ENCODE measurements at regions not wholly inside any gene's neighbourhood (a gene's known extent, or its start where the extent isn't known, plus 50 kb on each side); places are given as distances from the start of the nearest gene placed in this dataset.

DNA sequence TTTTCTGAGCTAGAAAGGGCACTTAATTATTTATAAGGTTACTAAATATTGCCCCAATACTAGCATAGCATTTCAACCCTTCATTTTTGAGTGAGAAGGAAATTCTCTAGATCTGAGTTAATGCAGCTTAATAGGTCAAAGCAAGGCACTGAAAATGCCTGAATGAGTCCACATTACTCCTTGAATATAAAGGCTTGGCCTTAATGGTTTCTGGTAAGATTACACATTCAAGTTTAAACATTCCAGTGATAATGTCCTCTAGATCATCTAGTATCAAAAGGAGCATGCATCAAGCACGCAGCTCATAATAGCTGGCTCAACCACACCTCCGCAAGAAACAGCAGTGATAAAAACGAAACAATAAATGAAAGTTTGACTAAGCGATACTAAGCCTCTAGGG lies 87.5 kb downstream of the SPANXN3 start:
- no peaks in the 10 kb centered on the region for H3K4me1 Mint-ChIP-seq
- no peak for DNase-seq
- WGBS, 2 experiments (ENCODE audit: insufficient coverage in 1 of 2, insufficient read length in 1 of 2): 93% methylated on average over 4 of the region's 4 CpGs; no CpG with 5 or more reads in 1 of the 2 experiments
- H3K9me3 Mint-ChIP-seq: peaks cover 20% of the 10 kb centered on the region
- H3K36me3 Mint-ChIP-seq (ENCODE audit: low read depth): no peaks in the 10 kb centered on the region
- Histone ChIP-seq H3K27me3 (ENCODE audit: control insufficient read depth, insufficient read depth, low read length, poor library complexity, severe bottlenecking) (no peaks in the 10 kb centered on the region), H3K4me3 (ENCODE audit: low read length) (no peak overlapping the region), H3K9ac (ENCODE audit: extremely low read depth, low read length, poor library complexity, severe bottlenecking) (no peak overlapping the region), H3K27ac (ENCODE audit: low read depth, low read length) (no peak overlapping the region), H3K36me3 (ENCODE audit: control insufficient read depth, insufficient read depth, low read length) (no peaks in the 10 kb centered on the region), H3K4me1 (ENCODE audit: control insufficient read depth, insufficient read depth, low read length) (no peaks in the 10 kb centered on the region), H3K9me3 (ENCODE audit: control insufficient read depth, low read length) (peaks cover 6% of the 10 kb centered on the region)
- TF ChIP-seq, protein P1, sequence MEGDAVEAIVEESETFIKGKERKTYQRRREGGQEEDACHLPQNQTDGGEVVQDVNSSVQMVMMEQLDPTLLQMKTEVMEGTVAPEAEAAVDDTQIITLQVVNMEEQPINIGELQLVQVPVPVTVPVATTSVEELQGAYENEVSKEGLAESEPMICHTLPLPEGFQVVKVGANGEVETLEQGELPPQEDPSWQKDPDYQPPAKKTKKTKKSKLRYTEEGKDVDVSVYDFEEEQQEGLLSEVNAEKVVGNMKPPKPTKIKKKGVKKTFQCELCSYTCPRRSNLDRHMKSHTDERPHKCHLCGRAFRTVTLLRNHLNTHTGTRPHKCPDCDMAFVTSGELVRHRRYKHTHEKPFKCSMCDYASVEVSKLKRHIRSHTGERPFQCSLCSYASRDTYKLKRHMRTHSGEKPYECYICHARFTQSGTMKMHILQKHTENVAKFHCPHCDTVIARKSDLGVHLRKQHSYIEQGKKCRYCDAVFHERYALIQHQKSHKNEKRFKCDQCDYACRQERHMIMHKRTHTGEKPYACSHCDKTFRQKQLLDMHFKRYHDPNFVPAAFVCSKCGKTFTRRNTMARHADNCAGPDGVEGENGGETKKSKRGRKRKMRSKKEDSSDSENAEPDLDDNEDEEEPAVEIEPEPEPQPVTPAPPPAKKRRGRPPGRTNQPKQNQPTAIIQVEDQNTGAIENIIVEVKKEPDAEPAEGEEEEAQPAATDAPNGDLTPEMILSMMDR (conservative IDR thresholded peaks at IDR 0.05): no peak
- no peak overlapping the region for H3K4me3 Mint-ChIP-seq
- H3K27me3 Mint-ChIP-seq (ENCODE audit: insufficient read depth): no peaks in the 10 kb centered on the region
- no peak overlapping the region for H3K27ac Mint-ChIP-seq

DNA sequence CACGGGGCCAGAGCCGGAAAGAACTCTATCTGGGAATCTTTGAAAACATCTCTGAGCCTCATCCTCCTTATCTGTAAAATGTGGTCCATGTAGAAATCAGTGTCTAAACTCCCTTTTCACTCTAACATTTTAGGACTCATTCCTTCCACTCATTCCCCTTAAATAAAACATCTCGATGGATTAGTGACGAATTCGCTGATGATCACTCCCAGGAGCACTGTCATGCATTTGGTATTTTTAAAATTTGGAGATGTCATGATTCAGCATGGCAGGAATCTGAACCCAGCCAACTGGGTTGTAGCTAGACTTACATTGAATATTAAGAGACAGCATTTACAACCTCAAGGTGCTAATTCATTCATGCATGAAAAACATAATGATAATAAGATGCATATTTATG lies 88.1 kb downstream of the SPANXN3 start:
- WGBS, 2 experiments (ENCODE audit: insufficient coverage in 1 of 2, insufficient read length in 1 of 2): 92% methylated on average over 5 of the region's 5 CpGs; no CpG with 5 or more reads in 1 of the 2 experiments
- no peaks in the 10 kb centered on the region for H3K27me3 Mint-ChIP-seq (ENCODE audit: insufficient read depth)
- Histone ChIP-seq H3K27me3 (ENCODE audit: control insufficient read depth, insufficient read depth, low read length, poor library complexity, severe bottlenecking) (no peaks in the 10 kb centered on the region), H3K9ac (ENCODE audit: extremely low read depth, low read length, poor library complexity, severe bottlenecking) (no peak overlapping the region), H3K27ac (ENCODE audit: low read depth, low read length) (no peak overlapping the region), H3K9me3 (ENCODE audit: control insufficient read depth, low read length) (peaks cover 6% of the 10 kb centered on the region), H3K4me3 (ENCODE audit: low read length) (no peak overlapping the region), H3K4me1 (ENCODE audit: control insufficient read depth, insufficient read depth, low read length) (no peaks in the 10 kb centered on the region), H3K36me3 (ENCODE audit: control insufficient read depth, insufficient read depth, low read length) (no peaks in the 10 kb centered on the region)
- no peak overlapping the region for H3K4me3 Mint-ChIP-seq
- TF ChIP-seq, protein P1 (conservative IDR thresholded peaks at IDR 0.05): no peak
- peaks cover 25% of the 10 kb centered on the region for H3K9me3 Mint-ChIP-seq
- no peak overlapping the region for H3K27ac Mint-ChIP-seq
- no peak for DNase-seq
- H3K36me3 Mint-ChIP-seq (ENCODE audit: low read depth): no peaks in the 10 kb centered on the region
- no peaks in the 10 kb centered on the region for H3K4me1 Mint-ChIP-seq

DNA sequence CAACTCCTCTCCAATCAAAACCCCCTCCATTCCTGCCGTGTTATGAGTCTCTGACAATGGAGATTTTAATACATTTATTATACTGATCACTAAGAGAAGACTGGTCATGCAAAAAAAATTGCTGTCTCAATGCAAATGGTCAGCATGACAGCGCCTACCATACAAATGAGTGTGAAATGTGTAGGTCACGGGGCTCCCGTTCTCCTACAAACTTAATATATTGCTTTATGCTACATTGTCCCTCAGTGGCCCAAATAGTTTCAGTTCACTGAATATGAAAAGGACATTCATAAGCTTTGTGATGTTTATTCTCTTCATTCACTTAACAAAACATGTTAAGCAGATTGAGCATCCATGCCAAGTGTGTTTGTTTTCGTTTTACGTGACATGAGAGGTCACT lies 116.1 kb downstream of the SPANXN3 start:
- no peak for DNase-seq
- no peaks in the 10 kb centered on the region for H3K4me1 Mint-ChIP-seq
- 79% methylated on average over 2 of the region's 6 CpGs; no CpG with 5 or more reads in 1 of the 2 experiments for WGBS, 2 experiments (ENCODE audit: insufficient coverage in 1 of 2, insufficient read length in 1 of 2)
- Histone ChIP-seq H3K36me3 (ENCODE audit: control insufficient read depth, insufficient read depth, low read length) (no peaks in the 10 kb centered on the region), H3K4me1 (ENCODE audit: control insufficient read depth, insufficient read depth, low read length) (no peaks in the 10 kb centered on the region), H3K9me3 (ENCODE audit: control insufficient read depth, low read length) (no peaks in the 10 kb centered on the region), H3K4me3 (ENCODE audit: low read length) (no peak overlapping the region), H3K27me3 (ENCODE audit: control insufficient read depth, insufficient read depth, low read length, poor library complexity, severe bottlenecking) (no peaks in the 10 kb centered on the region), H3K27ac (ENCODE audit: low read depth, low read length) (no peak overlapping the region), H3K9ac (ENCODE audit: extremely low read depth, low read length, poor library complexity, severe bottlenecking) (no peak overlapping the region)
- H3K9me3 Mint-ChIP-seq: peaks cover 24% of the 10 kb centered on the region
- H3K27me3 Mint-ChIP-seq (ENCODE audit: insufficient read depth): no peaks in the 10 kb centered on the region
- H3K4me3 Mint-ChIP-seq: no peak overlapping the region
- no peaks in the 10 kb centered on the region for H3K36me3 Mint-ChIP-seq (ENCODE audit: low read depth)
- no peak overlapping the region for H3K27ac Mint-ChIP-seq
- TF ChIP-seq, protein P1 (conservative IDR thresholded peaks at IDR 0.05): no peak

Data from endodermal cell (in vitro differentiated cells).